ENCODE measurements at regions not wholly inside any gene's neighbourhood (a gene's known extent, or its start where the extent isn't known, plus 50 kb on each side); places are given as distances from the start of the nearest gene placed in this dataset.

- Histone ChIP-seq H3K79me2 (ENCODE audit: insufficient read depth, low read length) (no peaks in the 10 kb centered on the region), H4K20me1 (ENCODE audit: insufficient read depth, low read length) (no peaks in the 10 kb centered on the region), H3K9me3 (ENCODE audit: insufficient read depth, low read length, severe bottlenecking) (no peaks in the 10 kb centered on the region), H3K27ac (ENCODE audit: low read length) (no peak overlapping the region), H3K4me1 (ENCODE audit: insufficient read depth, low read length) (peaks cover 2% of the 10 kb centered on the region; the same call in 1 of the 2 replicates), H3K4me2 (ENCODE audit: insufficient read depth, low read length) (no peak overlapping the region), H3K4me3 (ENCODE audit: low read depth in 1 of 2, low read length in 2 of 2) (no peak overlapping the region), H3K27me3 (ENCODE audit: insufficient read depth, low read length, poor library complexity) (no peaks in the 10 kb centered on the region), H3K36me3 (ENCODE audit: insufficient read depth, low read length) (no peaks in the 10 kb centered on the region), H2AFZ (ENCODE audit: low read depth, low read length) (no peak overlapping the region; the same call in 1 of the 2 replicates), H3K9ac (ENCODE audit: low read depth, low read length) (no peak overlapping the region)
- ATAC-seq (ENCODE audit: insufficient read depth, low read depth) (0 out of 3 replicates have a peak, but pooled peaks have one; percentile 19), DNase-seq (no peak)
- TF ChIP-seq EZH2 (IDR thresholded peaks at IDR 0.05; ENCODE audit: borderline replicate concordance, low read depth, low read length, severe bottlenecking): no peak
- TF ChIP-seq, protein P1, sequence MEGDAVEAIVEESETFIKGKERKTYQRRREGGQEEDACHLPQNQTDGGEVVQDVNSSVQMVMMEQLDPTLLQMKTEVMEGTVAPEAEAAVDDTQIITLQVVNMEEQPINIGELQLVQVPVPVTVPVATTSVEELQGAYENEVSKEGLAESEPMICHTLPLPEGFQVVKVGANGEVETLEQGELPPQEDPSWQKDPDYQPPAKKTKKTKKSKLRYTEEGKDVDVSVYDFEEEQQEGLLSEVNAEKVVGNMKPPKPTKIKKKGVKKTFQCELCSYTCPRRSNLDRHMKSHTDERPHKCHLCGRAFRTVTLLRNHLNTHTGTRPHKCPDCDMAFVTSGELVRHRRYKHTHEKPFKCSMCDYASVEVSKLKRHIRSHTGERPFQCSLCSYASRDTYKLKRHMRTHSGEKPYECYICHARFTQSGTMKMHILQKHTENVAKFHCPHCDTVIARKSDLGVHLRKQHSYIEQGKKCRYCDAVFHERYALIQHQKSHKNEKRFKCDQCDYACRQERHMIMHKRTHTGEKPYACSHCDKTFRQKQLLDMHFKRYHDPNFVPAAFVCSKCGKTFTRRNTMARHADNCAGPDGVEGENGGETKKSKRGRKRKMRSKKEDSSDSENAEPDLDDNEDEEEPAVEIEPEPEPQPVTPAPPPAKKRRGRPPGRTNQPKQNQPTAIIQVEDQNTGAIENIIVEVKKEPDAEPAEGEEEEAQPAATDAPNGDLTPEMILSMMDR (IDR thresholded peaks at IDR 0.05; ENCODE audit: borderline replicate concordance, extremely low read depth, low read length, poor library complexity, severe bottlenecking): no peak
Measured at GRCh38 chr1:199399996-199400724, 627.4 kb upstream of the NR5A2 start.

GRCh38 chr1:199403531-199404116, 623.9 kb upstream of the NR5A2 start:
- TF ChIP-seq EZH2 (IDR thresholded peaks at IDR 0.05; ENCODE audit: borderline replicate concordance, low read depth, low read length, severe bottlenecking): no peak
- TF ChIP-seq, protein P1 (IDR thresholded peaks at IDR 0.05; ENCODE audit: borderline replicate concordance, extremely low read depth, low read length, poor library complexity, severe bottlenecking): no peak
- Histone ChIP-seq H3K9me3 (ENCODE audit: insufficient read depth, low read length, severe bottlenecking) (no peaks in the 10 kb centered on the region), H3K4me1 (ENCODE audit: insufficient read depth, low read length) (peaks cover 2% of the 10 kb centered on the region; the same call in 1 of the 2 replicates), H3K9ac (ENCODE audit: low read depth, low read length) (no peak overlapping the region), H3K27ac (ENCODE audit: low read length) (no peak overlapping the region), H3K36me3 (ENCODE audit: insufficient read depth, low read length) (no peaks in the 10 kb centered on the region), H4K20me1 (ENCODE audit: insufficient read depth, low read length) (no peaks in the 10 kb centered on the region), H3K4me3 (ENCODE audit: low read depth in 1 of 2, low read length in 2 of 2) (no peak overlapping the region), H2AFZ (ENCODE audit: low read depth, low read length) (no peak overlapping the region), H3K79me2 (ENCODE audit: insufficient read depth, low read length) (no peaks in the 10 kb centered on the region), H3K4me2 (ENCODE audit: insufficient read depth, low read length) (no peak overlapping the region), H3K27me3 (ENCODE audit: insufficient read depth, low read length, poor library complexity) (no peaks in the 10 kb centered on the region)
- DNase-seq: no peak
- no peak for ATAC-seq (ENCODE audit: insufficient read depth, low read depth)

- Histone ChIP-seq H3K4me1 (ENCODE audit: insufficient read depth, low read length) (peaks cover 2% of the 10 kb centered on the region; the same call in 1 of the 2 replicates), H3K9me3 (ENCODE audit: insufficient read depth, low read length, severe bottlenecking) (no peaks in the 10 kb centered on the region), H4K20me1 (ENCODE audit: insufficient read depth, low read length) (no peaks in the 10 kb centered on the region), H2AFZ (ENCODE audit: low read depth, low read length) (no peak overlapping the region), H3K79me2 (ENCODE audit: insufficient read depth, low read length) (no peaks in the 10 kb centered on the region), H3K27me3 (ENCODE audit: insufficient read depth, low read length, poor library complexity) (no peaks in the 10 kb centered on the region), H3K9ac (ENCODE audit: low read depth, low read length) (no peak overlapping the region), H3K4me3 (ENCODE audit: low read depth in 1 of 2, low read length in 2 of 2) (no peak overlapping the region), H3K4me2 (ENCODE audit: insufficient read depth, low read length) (no peak overlapping the region), H3K36me3 (ENCODE audit: insufficient read depth, low read length) (no peaks in the 10 kb centered on the region), H3K27ac (ENCODE audit: low read length) (no peak overlapping the region)
- no peak for ATAC-seq (ENCODE audit: insufficient read depth, low read depth)
- TF ChIP-seq, protein P1 (IDR thresholded peaks at IDR 0.05; ENCODE audit: borderline replicate concordance, extremely low read depth, low read length, poor library complexity, severe bottlenecking): no peak
- TF ChIP-seq EZH2 (IDR thresholded peaks at IDR 0.05; ENCODE audit: borderline replicate concordance, low read depth, low read length, severe bottlenecking): no peak
- DNase-seq: no peak
Measured at GRCh38 chr1:199404191-199404590, 623.3 kb upstream of the NR5A2 start.

Data from DND-41 (cell line).